ENCODE measurements at regions not wholly inside any gene's neighbourhood (a gene's known extent, or its start where the extent isn't known, plus 50 kb on each side); places are given as distances from the start of the nearest gene placed in this dataset.
"Not testable (repeated sequence)": the region's sequence is repeated elsewhere in the genome, so short reads cannot be mapped to it uniquely, and the experiment has no call there.

GRCh38 chr2:89208144-89208932 is 516.9 kb downstream of the RPIA start:
- TF ChIP-seq PATZ1 (CRISPR knock-in tag; IDR thresholded peaks at IDR 0.05; ENCODE audit: borderline replicate concordance); GLIS3 (CRISPR knock-in tag; IDR thresholded peaks at IDR 0.05); CSRNP3 (CRISPR knock-in tag; IDR thresholded peaks at IDR 0.05); BACH2 (CRISPR knock-in tag; IDR thresholded peaks at IDR 0.05; ENCODE audit: borderline replicate concordance); ESRRG (CRISPR knock-in tag; IDR thresholded peaks at IDR 0.05); ZFP3 (CRISPR knock-in tag; IDR thresholded peaks at IDR 0.05): not testable (repeated sequence)
